HepG2 (cell line): ENCODE measurements at regions not wholly inside any gene's neighbourhood (a gene's known extent, or its start where the extent isn't known, plus 50 kb on each side); places are given as distances from the start of the nearest gene placed in this dataset.

Source experiments
- ATAC-seq: fragments of 200-7000 bp; cut with Tn5 transposase; 3 replicates; pipeline ENCODE4 v1.9.1; 2020; ENCODE audit warnings: mild to moderate bottlenecking, moderate library complexity
- BruUV-seq: library from RNA; stranded (reverse); fragments of 400-500 nt; replicated peaks from 2 replicates; lab custom pipeline; 2021; lab: Mats Ljungman, UMichigan
- CTCF ChIA-PET: fragments of 300-600 bp; formaldehyde crosslinking; extraction: SDS; loops from one replicate; lab custom pipeline; 2021; ENCODE audit warnings: low total read pairs, inconsistent platforms, low intra/inter-chr PET ratio; lab: Yijun Ruan, JAX
- POLR2A ChIA-PET: fragments of 350-600 bp; sonication (Branson Sonifier 250); formaldehyde crosslinking; loops from one replicate; lab custom pipeline; 2020; ENCODE audit warnings: antibody characterized with exemption, inconsistent platforms; lab: Yijun Ruan, JAX
- DNase-seq: peaks from one replicate; pipeline ENCODE4 v3.0.0-alpha.2; 2015; ENCODE audit warnings: low spot score
- FAIRE-seq: peaks from 3 replicates; lab custom pipeline; 2011; peaks lifted over from hg19 to GRCh38; lab: Jason Lieb, UNC
- H2AFZ ChIP-seq: one replicate; pipeline ENCODE4 v1.6.1; 2011; ENCODE audit warnings: low read length, inconsistent platforms
- H3K27ac ChIP-seq: fragments of 300-600 bp; 3 replicates; pipeline ENCODE4 v1.8.0; 2011; ENCODE audit warnings: mixed run types, mild to moderate bottlenecking, mixed read lengths, low read length, inconsistent platforms; ENCODE audit not compliant: insufficient read depth; ENCODE audit errors: extremely low read length
- H3K27me3 ChIP-seq, 2 experiments: fragments of 200-600 bp in 1 of 2; 2 replicates in 1 of 2; 3 replicates in 1 of 2; pipeline versions ENCODE4 v1.6.0 to v1.8.0; 2011; ENCODE audit warnings: low read length in 2 of 2, mild to moderate bottlenecking in 2 of 2, moderate library complexity in 2 of 2, inconsistent platforms in 1 of 2; ENCODE audit not compliant: insufficient read depth in 2 of 2, control insufficient read depth in 1 of 2
- H3K36me3 ChIP-seq, 2 experiments: fragments of 200-600 bp in 1 of 2; replicated peaks in 1 of 2; 2 replicates in 1 of 2; 3 replicates in 1 of 2; pipeline versions ENCODE4 v1.5.1 to v1.8.0; 2011; ENCODE audit warnings: low read length in 2 of 2, inconsistent platforms in 1 of 2; ENCODE audit not compliant: insufficient read depth in 2 of 2, control insufficient read depth in 1 of 2
- H3K4me1 ChIP-seq: 2 replicates; pipeline ENCODE4 v1.5.1; 2012; ENCODE audit warnings: low read length, inconsistent platforms; ENCODE audit not compliant: insufficient read depth
- H3K4me2 ChIP-seq: 2 replicates; pipeline ENCODE4 v1.6.0; 2011; ENCODE audit warnings: low read depth, low read length, inconsistent platforms
- H3K4me3 ChIP-seq, 3 experiments: fragments of 200-600 bp in 1 of 3; sonication (generic), shearing (Covaris generic) in 1 of 3; replicated peaks in 1 of 3; 2 replicates each; pipeline ENCODE4 v1.5.1; 2011 to 2016; ENCODE audit warnings: low read length in 3 of 3, inconsistent platforms in 2 of 3, low read depth in 2 of 3, mild to moderate bottlenecking in 2 of 3, control low read depth in 1 of 3, mixed read lengths in 1 of 3; ENCODE audit not compliant: insufficient read depth in 1 of 3
- H3K79me2 ChIP-seq: one replicate; pipeline ENCODE4 v1.6.1; 2011; ENCODE audit warnings: low read length, inconsistent platforms; ENCODE audit not compliant: insufficient read depth
- H3K9ac ChIP-seq: 2 replicates; pipeline ENCODE4 v1.6.0; 2011; ENCODE audit warnings: mild to moderate bottlenecking, low read depth, low read length, inconsistent platforms; ENCODE audit not compliant: insufficient read depth
- H3K9me3 ChIP-seq: 2 replicates; pipeline ENCODE4 v1.5.1; 2012; ENCODE audit warnings: mild to moderate bottlenecking, low read length
- H4K20me1 ChIP-seq: 2 replicates; pipeline ENCODE4 v1.6.0; 2011; ENCODE audit warnings: inconsistent platforms, mild to moderate bottlenecking, low read length, moderate library complexity; ENCODE audit not compliant: insufficient read depth
- FOSL1 ChIP-seq: sonication (generic); formaldehyde crosslinking; IDR thresholded peaks from 2 replicates; pipeline ENCODE4 v1.9.0; 2021; ENCODE audit warnings: missing genetic modification reagents, borderline replicate concordance
- FOXK1 ChIP-seq: sonication (generic); formaldehyde crosslinking; IDR thresholded peaks from 2 replicates; pipeline ENCODE4 v1.4.0; 2020; ENCODE audit warnings: low read depth, missing genetic modification reagents, borderline replicate concordance
- FUBP1 ChIP-seq: sonication (generic); formaldehyde crosslinking; IDR thresholded peaks from 2 replicates; pipeline ENCODE4 v1.5.1; 2020; ENCODE audit warnings: missing genetic modification reagents, mild to moderate bottlenecking, borderline replicate concordance
- MATR3 ChIP-seq: sonication (generic); formaldehyde crosslinking; IDR thresholded peaks from 2 replicates; pipeline ENCODE4 v1.4.0; 2020; ENCODE audit warnings: missing genetic modification reagents
- NFIB ChIP-seq: sonication (generic); formaldehyde crosslinking; IDR thresholded peaks from 2 replicates; pipeline ENCODE4 v1.9.0; 2021; ENCODE audit warnings: missing genetic modification reagents, mild to moderate bottlenecking, borderline replicate concordance
- NFIC ChIP-seq: IDR thresholded peaks from 2 replicates; pipeline ENCODE4 v1.6.1; 2012; ENCODE audit warnings: mild to moderate bottlenecking, low read length, inconsistent platforms
- NRL ChIP-seq: sonication (generic); formaldehyde crosslinking; IDR thresholded peaks from 2 replicates; pipeline ENCODE4 v1.5.0; 2020; ENCODE audit warnings: missing genetic modification reagents, mild to moderate bottlenecking, moderate library complexity, borderline replicate concordance
- PAXIP1 ChIP-seq: sonication (generic); formaldehyde crosslinking; conservative IDR thresholded peaks from 2 replicates; pipeline ENCODE4 v1.4.0; 2020; ENCODE audit warnings: mild to moderate bottlenecking, missing genetic modification reagents, moderate library complexity
- SYNCRIP ChIP-seq: fragments of 200-400 bp; formaldehyde crosslinking; IDR thresholded peaks from 2 replicates; pipeline ENCODE4 v1.6.1; 2018; ENCODE audit warnings: mild to moderate bottlenecking, low read depth, low read length; ENCODE audit not compliant: insufficient read depth
- ZMAT3 ChIP-seq: sonication (generic); formaldehyde crosslinking; conservative IDR thresholded peaks from 2 replicates; pipeline ENCODE4 v1.7.0; 2021; ENCODE audit warnings: missing genetic modification reagents
- ZNF232 ChIP-seq: sonication (generic); formaldehyde crosslinking; IDR thresholded peaks from 2 replicates; pipeline ENCODE4 v1.4.0; 2020; ENCODE audit warnings: missing genetic modification reagents, borderline replicate concordance
- ZSCAN25 ChIP-seq: sonication (generic); formaldehyde crosslinking; IDR thresholded peaks from 2 replicates; pipeline ENCODE4 v1.8.0; 2022; ENCODE audit warnings: mild to moderate bottlenecking, missing genetic modification reagents
- WGBS: methylation state at CpG from one replicate; pipeline ENCODE4 v1.1.6; 2017; ENCODE audit warnings: low lambda C conversion rate; 5-methylcytosine and 5-hydroxymethylcytosine counted together
- in situ Hi-C: cut with HindIII; loops from 2 replicates; pipeline ENCODE4 v1.10.0; 2017; ENCODE audit warnings: low pct_unique_long_range_greater_than_20kb; ENCODE audit not compliant: extremely low pct_ligation_motif_present
- intact Hi-C: fragments of 100-400 bp; cut with micrococcal nuclease; formaldehyde crosslinking; loops from one replicate; pipeline ENCODE4 v1.10.0; 2022; ENCODE audit not compliant: unreplicated experiment
- TF ChIP-seq, protein P1 (sequence below): sonication (generic); formaldehyde crosslinking; IDR thresholded peaks from 2 replicates; pipeline ENCODE4 v1.8.0; 2022; ENCODE audit warnings: missing genetic modification reagents, mild to moderate bottlenecking, inconsistent platforms, borderline replicate concordance

GRCh38 chr10:85445702-85446101, 920.9 kb downstream of the GRID1 start:
- 7% methylated on average over 2 of the region's 2 CpGs for WGBS
- no peaks in the 10 kb centered on the region for H4K20me1 ChIP-seq
- H3K4me2 ChIP-seq = no peak overlapping the region
- TF ChIP-seq ZNF232 (CRISPR knock-in tag) = no peak
- no peak for TF ChIP-seq ZSCAN25 (CRISPR knock-in tag)
- TF ChIP-seq PAXIP1 (CRISPR knock-in tag) = no peak
- TF ChIP-seq FOXK1 (CRISPR knock-in tag) = no peak
- TF ChIP-seq SYNCRIP = no peak
- no TSS peak for BruUV-seq
- intact Hi-C loops (no loop called here), in situ Hi-C loops (no loop called here)
- H3K4me1 ChIP-seq = no peaks in the 10 kb centered on the region
- H3K79me2 ChIP-seq = no peaks in the 10 kb centered on the region
- CTCF ChIA-PET = no interaction called here
- H3K9me3 ChIP-seq = no peaks in the 10 kb centered on the region
- POLR2A ChIA-PET = no interaction called here
- ATAC-seq (no peak), DNase-seq (no peak), FAIRE-seq (no peak)
- no peak overlapping the region for H2AFZ ChIP-seq
- H3K9ac ChIP-seq = no peak overlapping the region
- H3K27me3 ChIP-seq = no peaks in the 10 kb centered on the region
- H3K4me3 ChIP-seq = no peak overlapping the region
- H3K36me3 ChIP-seq = no peaks in the 10 kb centered on the region
- H3K27ac ChIP-seq = no peak overlapping the region

- ATAC-seq (no peak), DNase-seq (no peak), FAIRE-seq (no peak)
- no peaks in the 10 kb centered on the region for H3K27me3 ChIP-seq
- in situ Hi-C loops (no loop called here), intact Hi-C loops (no loop called here)
- H3K4me2 ChIP-seq = no peak overlapping the region
- H2AFZ ChIP-seq = no peak overlapping the region
- H4K20me1 ChIP-seq = no peaks in the 10 kb centered on the region
- H3K4me3 ChIP-seq = no peak overlapping the region
- POLR2A ChIA-PET = no interaction called here
- no peaks in the 10 kb centered on the region for H3K4me1 ChIP-seq
- H3K79me2 ChIP-seq = no peaks in the 10 kb centered on the region
- 0% methylated on average over 2 of the region's 2 CpGs for WGBS
- CTCF ChIA-PET = no interaction called here
- H3K9ac ChIP-seq = no peak overlapping the region
- H3K9me3 ChIP-seq = no peaks in the 10 kb centered on the region
- H3K27ac ChIP-seq = no peak overlapping the region
- no TSS peak for BruUV-seq
- H3K36me3 ChIP-seq = no peaks in the 10 kb centered on the region
- TF ChIP-seq FUBP1 (CRISPR knock-in tag) = no peak
- no peak for TF ChIP-seq NFIC
- TF ChIP-seq, protein P1, sequence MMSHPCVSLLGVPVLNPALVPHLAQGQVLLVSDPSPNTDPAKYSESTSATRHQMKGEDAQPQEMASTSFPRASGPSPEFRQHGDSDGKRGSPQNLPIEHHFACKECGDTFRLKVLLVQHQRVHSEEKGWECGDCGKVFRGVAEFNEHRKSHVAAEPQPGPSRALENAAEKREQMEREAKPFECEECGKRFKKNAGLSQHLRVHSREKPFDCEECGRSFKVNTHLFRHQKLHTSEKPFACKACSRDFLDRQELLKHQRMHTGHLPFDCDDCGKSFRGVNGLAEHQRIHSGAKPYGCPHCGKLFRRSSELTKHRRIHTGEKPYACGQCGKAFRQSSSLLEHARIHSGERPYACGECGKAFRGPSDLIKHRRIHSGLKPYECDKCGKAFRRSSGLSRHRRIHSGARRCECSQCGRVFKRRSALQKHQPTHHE (CRISPR knock-in tag) = no peak
- no peak for TF ChIP-seq FOSL1 (CRISPR knock-in tag)
- TF ChIP-seq MATR3 (CRISPR knock-in tag) = no peak
- TF ChIP-seq NRL (CRISPR knock-in tag) = no peak
- no peak for TF ChIP-seq NFIB
- no peak for TF ChIP-seq ZMAT3 (CRISPR knock-in tag)
Measured at GRCh38 chr10:85446827-85447226, 919.8 kb downstream of the GRID1 start.
